GM23338 (cell line): ENCODE measurements at regions not wholly inside any gene's neighbourhood (a gene's known extent, or its start where the extent isn't known, plus 50 kb on each side); places are given as distances from the start of the nearest gene placed in this dataset.

ENCODE experiments used
- ATAC-seq: fragments of 200-7000 bp; cut with Tn5 transposase; 3 replicates; pipeline ENCODE4 v1.9.1; 2020
- DNase-seq: peaks from one replicate; pipeline ENCODE4 v3.0.0-alpha.2; 2015; ENCODE audit warnings: low spot score
- H2AFZ ChIP-seq: fragments of 200-600 bp; sonication (generic); 2 replicates; pipeline ENCODE4 v1.8.0; 2016; ENCODE audit warnings: antibody characterized with exemption, mild to moderate bottlenecking, moderate library complexity
- H3F3A ChIP-seq: fragments of 200-600 bp; sonication (generic); replicated peaks from 2 replicates; pipeline ENCODE4 v1.8.0; 2017; ENCODE audit warnings: antibody characterized with exemption, mixed run types, low read depth
- H3K27ac ChIP-seq: fragments of 200-600 bp; sonication (generic); 2 replicates; pipeline ENCODE4 v1.6.1; 2016; ENCODE audit warnings: low read depth
- H3K27me3 ChIP-seq: fragments of 200-600 bp; sonication (generic); 2 replicates; pipeline ENCODE4 v1.8.0; 2016; ENCODE audit warnings: mild to moderate bottlenecking, mixed run types, moderate library complexity; ENCODE audit not compliant: insufficient read depth
- H3K36me3 ChIP-seq: fragments of 200-600 bp; sonication (generic); 2 replicates; pipeline ENCODE4 v1.8.0; 2016; ENCODE audit warnings: mild to moderate bottlenecking; ENCODE audit not compliant: insufficient read depth
- H3K4me1 ChIP-seq: fragments of 200-600 bp; sonication (generic); 2 replicates; pipeline ENCODE4 v1.8.0; 2016; ENCODE audit warnings: mild to moderate bottlenecking, moderate library complexity; ENCODE audit not compliant: insufficient read depth
- H3K4me2 ChIP-seq: fragments of 200-600 bp; sonication (generic); 2 replicates; pipeline ENCODE4 v1.7.1; 2017; ENCODE audit warnings: mixed run types
- H3K4me3 ChIP-seq: fragments of 200-600 bp; sonication (generic); 2 replicates; pipeline ENCODE4 v1.6.1; 2016; ENCODE audit warnings: mixed run types
- H3K79me2 ChIP-seq: fragments of 200-600 bp; sonication (generic); replicated peaks from 2 replicates; pipeline ENCODE4 v1.8.0; 2017; ENCODE audit warnings: mild to moderate bottlenecking; ENCODE audit not compliant: insufficient read depth
- H3K9me2 ChIP-seq: fragments of 200-600 bp; sonication (generic); 2 replicates; pipeline ENCODE4 v1.8.0; 2017; ENCODE audit not compliant: insufficient read depth
- H4K20me1 ChIP-seq: fragments of 200-600 bp; sonication (generic); replicated peaks from 2 replicates; pipeline ENCODE4 v1.8.0; 2017; ENCODE audit warnings: mild to moderate bottlenecking; ENCODE audit not compliant: insufficient read depth
- H3K27ac Mint-ChIP-seq: 2 replicates; pipeline ENCODE4 v1.8.0; 2020; ENCODE audit warnings: inconsistent platforms, mild to moderate bottlenecking, moderate library complexity, mixed read lengths
- H3K27me3 Mint-ChIP-seq: 3 replicates; pipeline ENCODE4 v1.8.0; 2022; ENCODE audit warnings: low read depth, mild to moderate bottlenecking, moderate library complexity, mixed read lengths, inconsistent platforms; ENCODE audit not compliant: insufficient read depth, poor library complexity
- H3K36me3 Mint-ChIP-seq: 3 replicates; pipeline ENCODE4 v1.8.0; 2021; ENCODE audit warnings: low read depth, mild to moderate bottlenecking, inconsistent platforms, moderate library complexity, mixed read lengths
- H3K4me1 Mint-ChIP-seq: 3 replicates; pipeline ENCODE4 v1.8.0; 2020; ENCODE audit warnings: mild to moderate bottlenecking, inconsistent platforms, mixed read lengths
- H3K4me3 Mint-ChIP-seq: 3 replicates; pipeline ENCODE4 v1.8.0; 2021; ENCODE audit warnings: moderate library complexity, mild to moderate bottlenecking, inconsistent platforms, mixed read lengths
- H3K9me3 Mint-ChIP-seq: 3 replicates; pipeline ENCODE4 v1.8.0; 2020; ENCODE audit warnings: moderate library complexity, mild to moderate bottlenecking, inconsistent platforms, mixed read lengths
- CREB1 ChIP-seq: fragments of 250-450 bp; sonication (Bioruptor Pico); IDR thresholded peaks from 2 replicates; pipeline ENCODE4 v1.5.0; 2020; ENCODE audit warnings: low read depth, mild to moderate bottlenecking, moderate library complexity
- EZH2phosphoT487 ChIP-seq: fragments of 200-600 bp; sonication (generic); IDR thresholded peaks from one replicate; pipeline ENCODE4 v1.8.1; 2018; ENCODE audit warnings: antibody characterized with exemption; ENCODE audit not compliant: unreplicated experiment
- JUNB ChIP-seq: IDR thresholded peaks from one replicate; pipeline ENCODE4 v1.6.1; 2016; ENCODE audit warnings: antibody characterized with exemption; ENCODE audit not compliant: unreplicated experiment
- POLR2AphosphoS5 ChIP-seq: IDR thresholded peaks from 2 replicates; pipeline ENCODE4 v1.6.1; 2016; ENCODE audit warnings: antibody characterized with exemption, low read depth
- ZNF114 ChIP-seq: fragments of 250-450 bp; sonication (Bioruptor Pico); IDR thresholded peaks from 2 replicates; pipeline ENCODE4 v1.5.0; 2020; ENCODE audit warnings: mild to moderate bottlenecking, moderate library complexity
- ZNF331 ChIP-seq: fragments of 250-450 bp; sonication (Bioruptor Pico); IDR thresholded peaks from 2 replicates; pipeline ENCODE4 v1.5.0; 2020; ENCODE audit warnings: low read depth, mild to moderate bottlenecking, moderate library complexity
- TF ChIP-seq, protein P1 (sequence below): IDR thresholded peaks from one replicate; pipeline ENCODE4 v1.6.1; 2018; ENCODE audit warnings: antibody characterized with exemption; ENCODE audit not compliant: unreplicated experiment
- TF ChIP-seq, protein P2 (sequence below): IDR thresholded peaks from 2 replicates; pipeline ENCODE4 v1.6.1; 2016; ENCODE audit warnings: antibody characterized with exemption
- TF ChIP-seq, protein P3 (sequence below), 2 experiments: fragments of 200-600 bp in 1 of 2; sonication (generic) in 1 of 2; conservative IDR thresholded peaks; 2 replicates each; pipeline versions ENCODE4 v1.5.1 to v1.6.1; 2016 to 2017; ENCODE audit warnings: antibody characterized with exemption in 2 of 2, low read depth in 2 of 2, mild to moderate bottlenecking in 2 of 2, moderate library complexity in 1 of 2

DNA sequence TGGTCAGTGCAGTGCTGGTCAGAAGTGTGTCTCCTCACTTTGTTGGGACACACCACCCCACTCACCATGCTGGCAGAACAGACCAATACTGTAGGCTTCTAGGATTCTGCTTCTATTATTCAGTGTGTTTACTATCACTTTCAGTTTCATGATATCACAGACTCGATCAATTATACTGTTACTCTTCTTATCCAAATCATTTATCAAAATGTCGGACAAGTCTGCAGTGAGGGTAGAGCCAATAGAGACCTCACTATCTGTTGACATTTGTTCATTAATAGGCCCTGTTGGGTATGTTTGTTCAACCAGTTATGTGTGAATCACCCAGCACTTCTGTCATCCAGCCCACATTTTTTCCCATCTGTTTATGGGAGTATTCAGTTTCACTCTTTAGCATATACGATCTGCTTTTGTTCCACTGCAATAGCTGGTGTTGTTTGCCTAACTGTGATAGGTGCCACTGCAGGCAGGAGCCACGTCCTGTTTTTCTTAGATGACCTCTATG lies 140.1 kb downstream of the NRN1 start (continued):
- TF ChIP-seq, protein P1, sequence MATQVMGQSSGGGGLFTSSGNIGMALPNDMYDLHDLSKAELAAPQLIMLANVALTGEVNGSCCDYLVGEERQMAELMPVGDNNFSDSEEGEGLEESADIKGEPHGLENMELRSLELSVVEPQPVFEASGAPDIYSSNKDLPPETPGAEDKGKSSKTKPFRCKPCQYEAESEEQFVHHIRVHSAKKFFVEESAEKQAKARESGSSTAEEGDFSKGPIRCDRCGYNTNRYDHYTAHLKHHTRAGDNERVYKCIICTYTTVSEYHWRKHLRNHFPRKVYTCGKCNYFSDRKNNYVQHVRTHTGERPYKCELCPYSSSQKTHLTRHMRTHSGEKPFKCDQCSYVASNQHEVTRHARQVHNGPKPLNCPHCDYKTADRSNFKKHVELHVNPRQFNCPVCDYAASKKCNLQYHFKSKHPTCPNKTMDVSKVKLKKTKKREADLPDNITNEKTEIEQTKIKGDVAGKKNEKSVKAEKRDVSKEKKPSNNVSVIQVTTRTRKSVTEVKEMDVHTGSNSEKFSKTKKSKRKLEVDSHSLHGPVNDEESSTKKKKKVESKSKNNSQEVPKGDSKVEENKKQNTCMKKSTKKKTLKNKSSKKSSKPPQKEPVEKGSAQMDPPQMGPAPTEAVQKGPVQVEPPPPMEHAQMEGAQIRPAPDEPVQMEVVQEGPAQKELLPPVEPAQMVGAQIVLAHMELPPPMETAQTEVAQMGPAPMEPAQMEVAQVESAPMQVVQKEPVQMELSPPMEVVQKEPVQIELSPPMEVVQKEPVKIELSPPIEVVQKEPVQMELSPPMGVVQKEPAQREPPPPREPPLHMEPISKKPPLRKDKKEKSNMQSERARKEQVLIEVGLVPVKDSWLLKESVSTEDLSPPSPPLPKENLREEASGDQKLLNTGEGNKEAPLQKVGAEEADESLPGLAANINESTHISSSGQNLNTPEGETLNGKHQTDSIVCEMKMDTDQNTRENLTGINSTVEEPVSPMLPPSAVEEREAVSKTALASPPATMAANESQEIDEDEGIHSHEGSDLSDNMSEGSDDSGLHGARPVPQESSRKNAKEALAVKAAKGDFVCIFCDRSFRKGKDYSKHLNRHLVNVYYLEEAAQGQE: no peak
- TF ChIP-seq, protein P2, sequence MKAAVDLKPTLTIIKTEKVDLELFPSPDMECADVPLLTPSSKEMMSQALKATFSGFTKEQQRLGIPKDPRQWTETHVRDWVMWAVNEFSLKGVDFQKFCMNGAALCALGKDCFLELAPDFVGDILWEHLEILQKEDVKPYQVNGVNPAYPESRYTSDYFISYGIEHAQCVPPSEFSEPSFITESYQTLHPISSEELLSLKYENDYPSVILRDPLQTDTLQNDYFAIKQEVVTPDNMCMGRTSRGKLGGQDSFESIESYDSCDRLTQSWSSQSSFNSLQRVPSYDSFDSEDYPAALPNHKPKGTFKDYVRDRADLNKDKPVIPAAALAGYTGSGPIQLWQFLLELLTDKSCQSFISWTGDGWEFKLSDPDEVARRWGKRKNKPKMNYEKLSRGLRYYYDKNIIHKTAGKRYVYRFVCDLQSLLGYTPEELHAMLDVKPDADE: no peak
- TF ChIP-seq POLR2AphosphoS5: no peak
- no peak for TF ChIP-seq ZNF114 (CRISPR knock-in tag)
- no peak for TF ChIP-seq CREB1 (CRISPR knock-in tag)
- TF ChIP-seq ZNF331 (CRISPR knock-in tag): no peak
- TF ChIP-seq JUNB: no peak

DNA sequence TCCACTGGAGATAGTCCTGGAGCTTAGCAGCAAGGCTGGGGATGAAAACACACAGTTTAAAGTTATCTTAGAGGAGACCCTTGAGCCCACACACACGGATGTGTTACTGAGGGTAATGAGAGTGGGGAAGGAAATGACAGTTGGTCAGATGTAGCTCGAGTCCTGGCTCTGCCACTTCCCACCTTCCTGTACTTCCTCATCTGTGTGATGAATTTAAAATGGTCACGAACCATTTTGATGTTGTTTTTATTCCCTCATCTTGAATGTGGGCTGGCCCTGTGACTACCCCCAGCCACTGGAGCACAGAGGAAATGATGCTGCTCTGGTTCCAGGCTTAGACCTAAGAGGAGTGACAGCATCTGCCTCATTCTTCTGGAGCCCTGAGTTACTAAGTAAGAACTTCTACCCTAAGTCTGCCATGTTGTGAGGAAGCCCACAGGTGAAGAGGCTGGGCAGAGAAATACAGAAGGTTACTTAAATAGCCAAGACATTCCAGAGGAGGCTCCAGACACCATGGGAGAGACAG lies 141.2 kb downstream of the NRN1 start:
- ATAC-seq: no peak
- H3K4me3 Mint-ChIP-seq: no peak overlapping the region
- no peaks in the 10 kb centered on the region for H3K27me3 ChIP-seq
- no peaks in the 10 kb centered on the region for H3K36me3 ChIP-seq
- H3K27ac ChIP-seq: no peak overlapping the region
- no peak overlapping the region for H3K4me2 ChIP-seq
- no peak overlapping the region for H3K4me3 ChIP-seq
- H2AFZ ChIP-seq: no peak overlapping the region
- peaks cover 3% of the 10 kb centered on the region; the same call in 1 of the 3 replicates for H3K9me3 Mint-ChIP-seq
- no peaks in the 10 kb centered on the region for H3F3A ChIP-seq
- no peaks in the 10 kb centered on the region for H3K4me1 ChIP-seq
- no peaks in the 10 kb centered on the region for H4K20me1 ChIP-seq
- no peaks in the 10 kb centered on the region; the same call in 2 of the 3 replicates for H3K36me3 Mint-ChIP-seq
- H3K9me2 ChIP-seq: no peaks in the 10 kb centered on the region
- no peaks in the 10 kb centered on the region for H3K79me2 ChIP-seq
- peaks cover 6% of the 10 kb centered on the region for H3K27me3 Mint-ChIP-seq
- no peak for DNase-seq
- H3K27ac Mint-ChIP-seq: no peak overlapping the region
- no peaks in the 10 kb centered on the region; the same call in 2 of the 3 replicates for H3K4me1 Mint-ChIP-seq
- TF ChIP-seq, protein P3, sequence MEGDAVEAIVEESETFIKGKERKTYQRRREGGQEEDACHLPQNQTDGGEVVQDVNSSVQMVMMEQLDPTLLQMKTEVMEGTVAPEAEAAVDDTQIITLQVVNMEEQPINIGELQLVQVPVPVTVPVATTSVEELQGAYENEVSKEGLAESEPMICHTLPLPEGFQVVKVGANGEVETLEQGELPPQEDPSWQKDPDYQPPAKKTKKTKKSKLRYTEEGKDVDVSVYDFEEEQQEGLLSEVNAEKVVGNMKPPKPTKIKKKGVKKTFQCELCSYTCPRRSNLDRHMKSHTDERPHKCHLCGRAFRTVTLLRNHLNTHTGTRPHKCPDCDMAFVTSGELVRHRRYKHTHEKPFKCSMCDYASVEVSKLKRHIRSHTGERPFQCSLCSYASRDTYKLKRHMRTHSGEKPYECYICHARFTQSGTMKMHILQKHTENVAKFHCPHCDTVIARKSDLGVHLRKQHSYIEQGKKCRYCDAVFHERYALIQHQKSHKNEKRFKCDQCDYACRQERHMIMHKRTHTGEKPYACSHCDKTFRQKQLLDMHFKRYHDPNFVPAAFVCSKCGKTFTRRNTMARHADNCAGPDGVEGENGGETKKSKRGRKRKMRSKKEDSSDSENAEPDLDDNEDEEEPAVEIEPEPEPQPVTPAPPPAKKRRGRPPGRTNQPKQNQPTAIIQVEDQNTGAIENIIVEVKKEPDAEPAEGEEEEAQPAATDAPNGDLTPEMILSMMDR (conservative IDR thresholded peaks at IDR 0.05; ENCODE audit: low read depth in 2 of 2): no peak
- no peak for TF ChIP-seq JUNB
- TF ChIP-seq CREB1 (CRISPR knock-in tag): no peak
- TF ChIP-seq, protein P1: no peak
- TF ChIP-seq EZH2phosphoT487: no peak
